Astrocyte (in vitro differentiated cells and primary cell): ENCODE measurements at regions not wholly inside any gene's neighbourhood (a gene's known extent, or its start where the extent isn't known, plus 50 kb on each side); places are given as distances from the start of the nearest gene placed in this dataset.

Experiments
- DNase-seq: peaks from one replicate; pipeline ENCODE4 v3.0.0-alpha.2; 2010; ENCODE audit warnings: low read depth
- FAIRE-seq: peaks from 2 replicates; lab custom pipeline; 2011; peaks lifted over from hg19 to GRCh38; lab: Jason Lieb, UNC
- H2AFZ ChIP-seq: 2 replicates; pipeline ENCODE4 v1.6.0; 2012; ENCODE audit warnings: low read depth, low read length, inconsistent platforms
- H3K27ac ChIP-seq: 2 replicates; pipeline ENCODE4 v1.5.1; 2011; ENCODE audit warnings: low read depth, low read length, inconsistent platforms
- H3K27me3 ChIP-seq: 2 replicates; pipeline ENCODE4 v1.6.0; 2011; ENCODE audit warnings: low read length, inconsistent platforms; ENCODE audit not compliant: insufficient read depth
- H3K36me3 ChIP-seq: 2 replicates; pipeline ENCODE4 v1.5.1; 2011; ENCODE audit warnings: low read length, inconsistent platforms; ENCODE audit not compliant: insufficient read depth
- H3K4me1 ChIP-seq: 2 replicates; pipeline ENCODE4 v1.5.1; 2011; ENCODE audit warnings: low read length, inconsistent platforms; ENCODE audit not compliant: insufficient read depth
- H3K4me2 ChIP-seq: 2 replicates; pipeline ENCODE4 v1.6.0; 2012; ENCODE audit warnings: low read length, inconsistent platforms
- H3K4me3 ChIP-seq: 2 replicates; pipeline ENCODE4 v1.5.1; 2011; ENCODE audit warnings: low read depth, mild to moderate bottlenecking, low read length, inconsistent platforms; ENCODE audit not compliant: insufficient read depth
- H3K79me2 ChIP-seq: 2 replicates; pipeline ENCODE4 v1.6.0; 2012; ENCODE audit warnings: mild to moderate bottlenecking, low read length, inconsistent platforms; ENCODE audit not compliant: insufficient read depth
- H3K9ac ChIP-seq: 2 replicates; pipeline ENCODE4 v1.6.0; 2012; ENCODE audit warnings: mild to moderate bottlenecking, low read length, inconsistent platforms
- H3K9me3 ChIP-seq: 2 replicates; pipeline ENCODE4 v1.5.1; 2012; ENCODE audit warnings: low read depth, mild to moderate bottlenecking, low read length, inconsistent platforms; ENCODE audit not compliant: insufficient read depth
- H4K20me1 ChIP-seq: 2 replicates; pipeline ENCODE4 v1.6.0; 2012; ENCODE audit warnings: low read length, inconsistent platforms; ENCODE audit not compliant: insufficient read depth
- H3K27ac Mint-ChIP-seq: one replicate; pipeline ENCODE4 v1.8.0; 2021; ENCODE audit warnings: mild to moderate bottlenecking, mixed read lengths; ENCODE audit not compliant: unreplicated experiment
- H3K27me3 Mint-ChIP-seq: one replicate; pipeline ENCODE4 v1.8.0; 2021; ENCODE audit warnings: low read depth, mixed read lengths; ENCODE audit not compliant: unreplicated experiment
- H3K36me3 Mint-ChIP-seq: one replicate; pipeline ENCODE4 v1.8.0; 2021; ENCODE audit warnings: low read depth, mixed read lengths; ENCODE audit not compliant: unreplicated experiment
- H3K4me1 Mint-ChIP-seq: one replicate; pipeline ENCODE4 v1.8.0; 2021; ENCODE audit warnings: low read depth, mixed read lengths; ENCODE audit not compliant: unreplicated experiment
- H3K4me3 Mint-ChIP-seq: one replicate; pipeline ENCODE4 v1.8.0; 2021; ENCODE audit warnings: mild to moderate bottlenecking, moderate library complexity, mixed read lengths; ENCODE audit not compliant: unreplicated experiment
- H3K9me3 Mint-ChIP-seq: one replicate; pipeline ENCODE4 v1.8.0; 2021; ENCODE audit warnings: mild to moderate bottlenecking, mixed read lengths; ENCODE audit not compliant: unreplicated experiment
- CTCF ChIP-seq: IDR thresholded peaks from 2 replicates; pipeline ENCODE4 v1.5.1; 2011; ENCODE audit warnings: low read depth, mild to moderate bottlenecking, inconsistent platforms, low read length, moderate library complexity; ENCODE audit not compliant: insufficient read depth
- EZH2 ChIP-seq: IDR thresholded peaks from 2 replicates; pipeline ENCODE4 v1.6.1; 2012; ENCODE audit warnings: mild to moderate bottlenecking, low read length, inconsistent platforms; ENCODE audit not compliant: insufficient read depth

- FAIRE-seq, result no peak
- H4K20me1 ChIP-seq, result no peaks in the 10 kb centered on the region
- no peak for DNase-seq
- H3K4me1 ChIP-seq, result no peaks in the 10 kb centered on the region
- H3K27me3 ChIP-seq, result no peaks in the 10 kb centered on the region
- TF ChIP-seq CTCF, result no peak
- TF ChIP-seq EZH2, result no peak
- H3K9ac ChIP-seq, result no peak overlapping the region
- Mint-ChIP-seq H3K9me3 (no peaks in the 10 kb centered on the region), H3K36me3 (no peaks in the 10 kb centered on the region), H3K4me3 (no peak overlapping the region), H3K27me3 (peaks cover 21% of the 10 kb centered on the region), H3K27ac (no peak overlapping the region), H3K4me1 (no peaks in the 10 kb centered on the region)
- H3K4me3 ChIP-seq, result no peak overlapping the region
- no peak overlapping the region for H3K27ac ChIP-seq
- H3K79me2 ChIP-seq, result no peaks in the 10 kb centered on the region
- H2AFZ ChIP-seq, result no peak overlapping the region
- no peaks in the 10 kb centered on the region for H3K9me3 ChIP-seq
- no peak overlapping the region for H3K4me2 ChIP-seq
- no peaks in the 10 kb centered on the region for H3K36me3 ChIP-seq
Observed at GRCh38 chr5:8333977-8334376, 465.0 kb downstream of the MTRR start.

GRCh38 chr5:8340261-8340660 lies 471.3 kb downstream of the MTRR start:
- Mint-ChIP-seq H3K27ac (no peak overlapping the region), H3K27me3 (peaks cover 11% of the 10 kb centered on the region), H3K36me3 (no peaks in the 10 kb centered on the region), H3K4me1 (peaks cover 9% of the 10 kb centered on the region), H3K4me3 (no peak overlapping the region), H3K9me3 (no peaks in the 10 kb centered on the region)
- H3K9ac ChIP-seq, result no peak overlapping the region
- DNase-seq, result no peak
- H3K4me2 ChIP-seq, result peak overlapping the region; percentile 66
- H3K4me3 ChIP-seq, result no peak overlapping the region
- H3K9me3 ChIP-seq, result no peaks in the 10 kb centered on the region
- H2AFZ ChIP-seq, result no peak overlapping the region
- H3K27me3 ChIP-seq, result no peaks in the 10 kb centered on the region
- TF ChIP-seq EZH2, result no peak
- TF ChIP-seq CTCF, result no peak
- FAIRE-seq, result no peak
- H4K20me1 ChIP-seq, result no peaks in the 10 kb centered on the region
- H3K79me2 ChIP-seq, result no peaks in the 10 kb centered on the region
- H3K4me1 ChIP-seq, result no peaks in the 10 kb centered on the region
- no peak overlapping the region for H3K27ac ChIP-seq
- H3K36me3 ChIP-seq, result no peaks in the 10 kb centered on the region

GRCh38 chr5:8340739-8341344 lies 471.9 kb downstream of the MTRR start:
- no peak for DNase-seq
- H4K20me1 ChIP-seq, result no peaks in the 10 kb centered on the region
- H3K36me3 ChIP-seq, result no peaks in the 10 kb centered on the region
- no peak for TF ChIP-seq EZH2
- peak; percentile 45 for TF ChIP-seq CTCF
- H3K27ac ChIP-seq, result no peak overlapping the region
- Mint-ChIP-seq H3K4me3 (no peak overlapping the region), H3K27ac (peak overlapping the region; percentile 47), H3K36me3 (no peaks in the 10 kb centered on the region), H3K9me3 (no peaks in the 10 kb centered on the region), H3K4me1 (peaks cover 9% of the 10 kb centered on the region), H3K27me3 (peaks cover 11% of the 10 kb centered on the region)
- H3K4me1 ChIP-seq, result no peaks in the 10 kb centered on the region
- no peaks in the 10 kb centered on the region for H3K27me3 ChIP-seq
- no peak for FAIRE-seq
- H3K4me3 ChIP-seq, result no peak overlapping the region
- no peak overlapping the region for H3K9ac ChIP-seq
- H3K9me3 ChIP-seq, result no peaks in the 10 kb centered on the region
- H2AFZ ChIP-seq, result no peak overlapping the region
- H3K79me2 ChIP-seq, result no peaks in the 10 kb centered on the region
- H3K4me2 ChIP-seq, result peak overlapping the region; percentile 66
